Adrenal gland (tissue), 9 donors: ENCODE measurements at regions not wholly inside any gene's neighbourhood (a gene's known extent, or its start where the extent isn't known, plus 50 kb on each side); places are given as distances from the start of the nearest gene placed in this dataset.
A peak's percentile ranks its signal among the peaks of the same experiment; 100 is the strongest.

Experiments
- DNase-seq, 7 donors: peaks; one replicate each; pipeline ENCODE4 v3.0.0-alpha.2; 2019 to 2020
- H3K27ac ChIP-seq, 5 donors: fragments of 200-600 bp; sonication (generic) in 4 of 5; 1 replicate in 3 of 5; 2 replicates in 2 of 5; pipeline versions ENCODE4 v1.5.1 to v1.8.0; 2016 to 2020; ENCODE audit warnings: mild to moderate bottlenecking in 1 of 5
- H3K27me3 ChIP-seq: fragments of 200-600 bp; 2 replicates; pipeline ENCODE4 v1.8.0; 2021
- H3K36me3 ChIP-seq, 2 donors: fragments of 200-600 bp; replicated peaks in 1 of 2; 1 replicate in 1 of 2; 2 replicates in 1 of 2; pipeline versions ENCODE4 v1.5.1 to v1.8.0; 2018 to 2022
- H3K4me1 ChIP-seq, 2 donors: fragments of 200-600 bp; replicated peaks in 1 of 2; 1 replicate in 1 of 2; 2 replicates in 1 of 2; pipeline versions ENCODE4 v1.5.1 to v1.8.0; 2018 to 2021
- H3K4me3 ChIP-seq, 4 donors: fragments of 200-600 bp; sonication (generic) in 3 of 4; one replicate each; pipeline ENCODE4 v1.5.1; 2016 to 2018
- H3K9me3 ChIP-seq, 3 donors: fragments of 200-600 bp; sonication (generic) in 1 of 3; replicated peaks in 1 of 3; 1 replicate in 2 of 3; 2 replicates in 1 of 3; pipeline versions ENCODE4 v1.5.1 to v1.8.0; 2016 to 2021
- CTCF ChIP-seq, 6 experiments: fragments of 450-650 bp in 4 of 6; fragments of 200-600 bp in 2 of 6; sonication (generic) in 1 of 6; IDR thresholded peaks; 1 replicate in 5 of 6; 2 replicates in 1 of 6; pipeline versions ENCODE4 v1.5.1 to v1.8.0; 2016 to 2021; ENCODE audit warnings: antibody characterized with exemption in 6 of 6, mild to moderate bottlenecking in 2 of 6, moderate library complexity in 1 of 6
- POLR2A ChIP-seq, 2 donors: fragments of 450-650 bp; IDR thresholded peaks; one replicate each; pipeline ENCODE4 v1.6.1; 2017; ENCODE audit warnings: antibody characterized with exemption in 2 of 2, mild to moderate bottlenecking in 2 of 2, moderate library complexity in 1 of 2
- WGBS, 4 donors: extraction: QIAGEN DNeasy Blood & Tissue Kit in 2 of 4; methylation state at CpG; one replicate each; pipeline versions ENCODE4 v1.1.5 to v1.1.7; 2013 to 2017; 5-methylcytosine and 5-hydroxymethylcytosine counted together
- intact Hi-C, 2 donors: fragments of 100-400 bp; cut with DNase I; formaldehyde crosslinking; loops; one replicate each; pipeline versions ENCODE4 v1.14.1 to v1.15.0; 2022 to 2023
- donor health status: healthy with polysubstance abuse.
- donor health status: Bipolar disorder and iron deficiency.
- donor health status: DM: yes; HTN: yes; CAD: no.
- donor health status: DM: no; HTN: no; CAD: no.
- donor health status: DM: no; HTN: no; CAD: no.

- no peaks in the 10 kb centered on the region for H3K9me3 ChIP-seq
- H3K4me3 ChIP-seq, result no peak overlapping the region
- H3K36me3 ChIP-seq, result no peaks in the 10 kb centered on the region
- WGBS, 4 donors, result 83 to 89% (median 87%) methylated on average over 18 to 28 of the region's 28 CpGs
- H3K27ac ChIP-seq, result no peak overlapping the region
- DNase-seq, result no peak
- TF ChIP-seq POLR2A (IDR thresholded peaks at IDR 0.05) (no peak), CTCF (IDR thresholded peaks at IDR 0.05) (no peak)
- intact Hi-C loops, result no loop called here
- no peaks in the 10 kb centered on the region for H3K27me3 ChIP-seq
- no peaks in the 10 kb centered on the region for H3K4me1 ChIP-seq
Measured at GRCh38 chr13:111844222-111844671, 222.7 kb upstream of the SOX1 start.

GRCh38 chr13:111844682-111845081 is 222.3 kb upstream of the SOX1 start:
- H3K27me3 ChIP-seq, result peaks cover 3% of the 10 kb centered on the region
- peak in 1 of 7 donors; percentile 39 for DNase-seq
- no peaks in the 10 kb centered on the region for H3K9me3 ChIP-seq
- no peaks in the 10 kb centered on the region for H3K4me1 ChIP-seq
- no peaks in the 10 kb centered on the region for H3K36me3 ChIP-seq
- 77 to 88% (median 84%) methylated on average over 10 to 20 of the region's 20 CpGs for WGBS, 4 donors
- H3K4me3 ChIP-seq, result no peak overlapping the region
- TF ChIP-seq POLR2A (IDR thresholded peaks at IDR 0.05), result no peak
- no peak for TF ChIP-seq CTCF (IDR thresholded peaks at IDR 0.05)
- intact Hi-C loops, result no loop called here
- no peak overlapping the region for H3K27ac ChIP-seq

- Histone ChIP-seq H3K4me1 (no peaks in the 10 kb centered on the region), H3K27me3 (peaks cover 7% of the 10 kb centered on the region), H3K4me3 (no peak overlapping the region), H3K27ac (no peak overlapping the region), H3K9me3 (no peaks in the 10 kb centered on the region), H3K36me3 (no peaks in the 10 kb centered on the region)
- no peak for DNase-seq
- intact Hi-C loops, result no loop called here
- TF ChIP-seq CTCF (IDR thresholded peaks at IDR 0.05) (no peak), POLR2A (IDR thresholded peaks at IDR 0.05) (no peak)
- 14 to 36% (median 16%) methylated on average over 16 to 29 of the region's 29 CpGs for WGBS, 4 donors
Measured at GRCh38 chr13:111845621-111846351, 221.2 kb upstream of the SOX1 start.

- Histone ChIP-seq H3K4me3 (no peak overlapping the region), H3K27ac (no peak overlapping the region), H3K36me3 (no peaks in the 10 kb centered on the region), H3K27me3 (peaks cover 7% of the 10 kb centered on the region), H3K4me1 (no peaks in the 10 kb centered on the region), H3K9me3 (no peaks in the 10 kb centered on the region)
- 33 to 50% (median 39%) methylated on average over 14 of the region's 14 CpGs for WGBS, 4 donors
- no peak for DNase-seq
- intact Hi-C loops, result no loop called here
- TF ChIP-seq CTCF (IDR thresholded peaks at IDR 0.05) (no peak), POLR2A (IDR thresholded peaks at IDR 0.05) (no peak)
Measured at GRCh38 chr13:111846391-111847159, 220.4 kb upstream of the SOX1 start.
